CD4-positive, CD25-positive, alpha-beta regulatory T cell (primary cell): ENCODE measurements at regions not wholly inside any gene's neighbourhood (a gene's known extent, or its start where the extent isn't known, plus 50 kb on each side); places are given as distances from the start of the nearest gene placed in this dataset.

Source experiments
- ATAC-seq, 2 donors: fragments of 150-1000 bp; cut with Tn5 transposase; one replicate each; pipeline ENCODE4 v1.10.0; 2021; ENCODE audit warnings: low read depth in 2 of 2, moderate number of reproducible peaks in 2 of 2, moderate library complexity in 1 of 2
- DNase-seq, 3 donors: peaks; one replicate each; pipeline versions ENCODE4 v3.0.0 to v3.0.0-alpha.2; 2012 to 2022; ENCODE audit warnings: mixed read lengths in 1 of 3
- H3K27ac ChIP-seq: one replicate; pipeline ENCODE4 v1.7.0; 2013; ENCODE audit warnings: mild to moderate bottlenecking, low read length; ENCODE audit not compliant: insufficient read depth, poor library complexity, severe bottlenecking
- H3K27me3 ChIP-seq: one replicate; pipeline ENCODE4 v1.7.0; 2013; ENCODE audit warnings: low read length; ENCODE audit not compliant: control insufficient read depth, insufficient read depth
- H3K36me3 ChIP-seq: one replicate; pipeline ENCODE4 v1.7.0; 2013; ENCODE audit warnings: mild to moderate bottlenecking, low read length, moderate library complexity; ENCODE audit not compliant: control insufficient read depth, insufficient read depth
- H3K4me1 ChIP-seq: 2 replicates; pipeline ENCODE4 v1.7.0; 2013; ENCODE audit warnings: mild to moderate bottlenecking, low read length; ENCODE audit not compliant: insufficient read depth, control insufficient read depth, poor library complexity, severe bottlenecking
- H3K4me3 ChIP-seq: one replicate; pipeline ENCODE4 v1.7.0; 2013; ENCODE audit warnings: low read depth, mild to moderate bottlenecking, low read length, moderate library complexity
- H3K9me3 ChIP-seq, 2 experiments: 1 replicate in 1 of 2; 2 replicates in 1 of 2; pipeline ENCODE4 v1.7.0; 2013; ENCODE audit warnings: low read length in 2 of 2, mild to moderate bottlenecking in 1 of 2, moderate library complexity in 1 of 2; ENCODE audit not compliant: control insufficient read depth in 2 of 2
- H3K27ac Mint-ChIP-seq, 3 donors: one replicate each; pipeline ENCODE4 v1.8.0; 2020 to 2022; ENCODE audit warnings: mild to moderate bottlenecking in 3 of 3, mixed read lengths in 3 of 3, moderate library complexity in 2 of 3
- H3K27me3 Mint-ChIP-seq: one replicate; pipeline ENCODE4 v1.8.0; 2022; ENCODE audit warnings: mild to moderate bottlenecking, mixed read lengths
- H3K36me3 Mint-ChIP-seq: one replicate; pipeline ENCODE4 v1.8.0; 2020; ENCODE audit warnings: mixed read lengths
- H3K4me1 Mint-ChIP-seq, 4 donors: one replicate each; pipeline ENCODE4 v1.8.0; 2020 to 2022; ENCODE audit warnings: mixed read lengths in 4 of 4, mild to moderate bottlenecking in 1 of 4
- H3K4me3 Mint-ChIP-seq, 4 donors: one replicate each; pipeline ENCODE4 v1.8.0; 2020 to 2022; ENCODE audit warnings: mild to moderate bottlenecking in 4 of 4, mixed read lengths in 4 of 4, moderate library complexity in 3 of 4
- H3K9me3 Mint-ChIP-seq, 7 donors: one replicate each; pipeline ENCODE4 v1.8.0; 2020 to 2022; ENCODE audit warnings: mixed read lengths in 7 of 7, mild to moderate bottlenecking in 3 of 7, moderate library complexity in 2 of 7

DNA sequence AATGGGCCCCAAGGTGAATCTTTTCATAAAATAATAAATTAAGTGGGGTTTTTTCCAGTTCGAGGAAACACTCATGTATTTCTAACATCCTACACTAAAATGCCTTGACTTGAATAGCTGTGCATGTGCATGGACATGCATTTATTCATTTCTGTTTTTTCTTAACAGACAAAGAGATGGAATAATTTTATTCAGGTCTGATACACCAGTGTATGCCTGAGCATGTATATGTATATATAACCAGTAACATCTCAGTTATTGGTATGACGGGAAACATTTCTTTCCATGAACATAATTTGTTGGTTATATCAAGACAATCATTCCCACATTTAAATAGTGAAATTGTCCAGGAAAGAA lies 468.7 kb upstream of the TNP1 start:
- Mint-ChIP-seq H3K9me3 (peaks cover 0 to 6% (median 2%) of the 10 kb centered on the region in 7 donors), H3K4me1 (no peaks in the 10 kb centered on the region), H3K4me3 (no peak overlapping the region), H3K36me3 (peaks cover 10% of the 10 kb centered on the region), H3K27ac (no peak overlapping the region), H3K27me3 (no peaks in the 10 kb centered on the region)
- H3K27me3 ChIP-seq: no peaks in the 10 kb centered on the region
- H3K9me3 ChIP-seq: no peaks in the 10 kb centered on the region
- H3K4me1 ChIP-seq: no peaks in the 10 kb centered on the region
- H3K36me3 ChIP-seq: no peaks in the 10 kb centered on the region
- no peak for ATAC-seq
- H3K4me3 ChIP-seq: no peak overlapping the region
- H3K27ac ChIP-seq: no peak overlapping the region
- DNase-seq: no peak

GRCh38 chr2:217327953-217328621 lies 468.2 kb upstream of the TNP1 start:
- Mint-ChIP-seq H3K9me3 (peaks cover 0 to 6% (median 2%) of the 10 kb centered on the region in 7 donors), H3K4me3 (no peak overlapping the region), H3K27ac (no peak overlapping the region), H3K27me3 (no peaks in the 10 kb centered on the region), H3K36me3 (peaks cover 10% of the 10 kb centered on the region), H3K4me1 (no peaks in the 10 kb centered on the region)
- DNase-seq (no peak), ATAC-seq (no peak)
- H3K4me3 ChIP-seq: no peak overlapping the region
- H3K27me3 ChIP-seq: no peaks in the 10 kb centered on the region
- no peaks in the 10 kb centered on the region for H3K4me1 ChIP-seq
- no peaks in the 10 kb centered on the region for H3K36me3 ChIP-seq
- H3K27ac ChIP-seq: no peak overlapping the region
- no peaks in the 10 kb centered on the region for H3K9me3 ChIP-seq

DNA sequence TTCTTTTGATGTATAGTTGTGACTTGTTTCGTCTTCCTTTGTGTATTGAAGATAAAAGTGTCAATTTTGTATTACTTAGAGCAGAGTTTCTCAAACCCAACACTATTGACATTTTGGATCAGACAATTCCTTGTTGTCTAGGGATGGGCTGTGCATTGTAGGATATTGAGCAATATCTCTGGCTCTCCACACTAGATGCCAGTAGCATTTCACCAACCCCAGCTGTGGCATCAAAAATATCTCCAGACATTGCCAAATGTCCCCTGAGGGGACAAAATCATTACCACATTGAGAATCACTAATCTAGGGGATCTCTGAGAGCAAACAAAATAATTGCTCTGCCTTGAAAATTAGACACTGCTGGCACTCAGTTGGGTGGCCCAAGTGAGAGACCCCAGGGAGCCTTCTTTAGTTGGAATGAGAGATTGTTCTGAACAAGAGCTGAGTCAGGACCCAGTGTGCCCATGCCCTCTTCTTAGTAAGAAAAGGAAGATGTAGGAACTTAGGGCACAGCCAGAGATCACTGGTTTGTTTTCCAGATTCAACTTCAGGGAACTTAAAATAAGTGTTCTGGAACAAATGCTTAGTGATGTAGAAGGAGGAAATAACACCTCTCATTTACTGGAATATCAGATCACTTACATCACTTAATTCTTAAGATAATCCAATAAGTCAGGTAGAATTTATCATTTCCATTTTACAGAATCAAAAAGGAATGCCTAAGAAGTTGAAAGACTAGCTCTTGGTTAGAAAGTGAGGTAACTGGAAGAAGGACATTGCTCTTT lies 466.6 kb upstream of the TNP1 start:
- Histone ChIP-seq H3K36me3 (no peaks in the 10 kb centered on the region), H3K27me3 (no peaks in the 10 kb centered on the region), H3K4me3 (no peak overlapping the region), H3K9me3 (no peaks in the 10 kb centered on the region), H3K4me1 (no peaks in the 10 kb centered on the region), H3K27ac (no peak overlapping the region)
- Mint-ChIP-seq H3K9me3 (peaks cover 0 to 6% (median 2%) of the 10 kb centered on the region in 7 donors), H3K27me3 (no peaks in the 10 kb centered on the region), H3K36me3 (peaks cover 10% of the 10 kb centered on the region), H3K4me1 (no peaks in the 10 kb centered on the region), H3K4me3 (no peak overlapping the region), H3K27ac (no peak overlapping the region)
- no peak for DNase-seq
- ATAC-seq: no peak

- H3K27ac ChIP-seq: no peak overlapping the region
- no peaks in the 10 kb centered on the region for H3K4me1 ChIP-seq
- DNase-seq: no peak
- H3K9me3 ChIP-seq: no peaks in the 10 kb centered on the region
- H3K36me3 ChIP-seq: no peaks in the 10 kb centered on the region
- Mint-ChIP-seq H3K9me3 (peaks cover 0 to 6% (median 2%) of the 10 kb centered on the region in 7 donors), H3K27ac (no peak overlapping the region), H3K36me3 (peaks cover 10% of the 10 kb centered on the region), H3K4me1 (no peaks in the 10 kb centered on the region), H3K4me3 (peak overlapping the region in 1 of 4 donors; percentile 62), H3K27me3 (no peaks in the 10 kb centered on the region)
- no peaks in the 10 kb centered on the region for H3K27me3 ChIP-seq
- no peak for ATAC-seq
- no peak overlapping the region for H3K4me3 ChIP-seq
These were observed 466.0 kb upstream of the TNP1 start for GRCh38 chr2:217325816-217326215.

DNA sequence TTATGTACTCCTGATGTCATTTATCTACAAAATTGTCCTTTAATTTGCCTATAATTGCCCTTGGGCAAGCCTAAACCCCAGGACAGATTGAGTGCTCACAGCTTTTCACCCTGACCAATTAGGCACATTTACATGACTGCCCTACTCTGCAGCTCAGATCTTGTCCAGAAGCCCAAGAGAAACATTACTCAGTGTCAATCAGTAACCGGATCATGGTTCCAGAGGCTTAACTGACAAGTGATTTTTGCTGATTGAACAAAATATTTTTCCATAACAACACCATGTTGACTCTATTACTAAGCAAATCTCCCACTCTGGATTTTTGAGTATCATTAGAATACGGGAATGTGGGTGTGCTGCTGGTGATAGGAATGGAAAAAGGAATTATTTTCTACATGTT lies 465.4 kb upstream of the TNP1 start:
- H3K9me3 ChIP-seq: no peaks in the 10 kb centered on the region
- ATAC-seq: no peak
- no peak for DNase-seq
- Mint-ChIP-seq H3K36me3 (peaks cover 10% of the 10 kb centered on the region), H3K4me1 (no peaks in the 10 kb centered on the region), H3K4me3 (peak overlapping the region in 1 of 4 donors; percentile 62), H3K9me3 (peaks cover 0 to 6% (median 2%) of the 10 kb centered on the region in 7 donors), H3K27me3 (no peaks in the 10 kb centered on the region), H3K27ac (no peak overlapping the region)
- no peaks in the 10 kb centered on the region for H3K27me3 ChIP-seq
- H3K4me1 ChIP-seq: no peaks in the 10 kb centered on the region
- no peaks in the 10 kb centered on the region for H3K36me3 ChIP-seq
- H3K4me3 ChIP-seq: no peak overlapping the region
- no peak overlapping the region for H3K27ac ChIP-seq

GRCh38 chr2:217316743-217317142 lies 456.9 kb upstream of the TNP1 start:
- DNase-seq (no peak), ATAC-seq (no peak)
- no peaks in the 10 kb centered on the region for H3K9me3 ChIP-seq
- no peak overlapping the region for H3K27ac ChIP-seq
- peaks cover 0 to 5% (median 4%) of the 10 kb centered on the region in 4 donors for H3K4me1 Mint-ChIP-seq
- H3K27me3 Mint-ChIP-seq: no peaks in the 10 kb centered on the region
- H3K9me3 Mint-ChIP-seq: peaks cover 0 to 4% (median 0%) of the 10 kb centered on the region in 7 donors
- H3K27me3 ChIP-seq: no peaks in the 10 kb centered on the region
- no peak overlapping the region for H3K4me3 ChIP-seq
- no peaks in the 10 kb centered on the region for H3K36me3 Mint-ChIP-seq
- peak overlapping the region in 1 of 3 donors; percentile 42 for H3K27ac Mint-ChIP-seq
- no peaks in the 10 kb centered on the region for H3K4me1 ChIP-seq
- no peaks in the 10 kb centered on the region for H3K36me3 ChIP-seq
- H3K4me3 Mint-ChIP-seq: no peak overlapping the region

GRCh38 chr2:217314021-217314460 lies 454.2 kb upstream of the TNP1 start:
- H3K9me3 Mint-ChIP-seq: peaks cover 0 to 4% (median 0%) of the 10 kb centered on the region in 7 donors
- H3K4me1 ChIP-seq: no peaks in the 10 kb centered on the region
- DNase-seq (no peak), ATAC-seq (no peak)
- no peak overlapping the region for H3K27ac ChIP-seq
- H3K27ac Mint-ChIP-seq: no peak overlapping the region
- H3K4me3 Mint-ChIP-seq: no peak overlapping the region
- H3K36me3 ChIP-seq: no peaks in the 10 kb centered on the region
- H3K27me3 ChIP-seq: no peaks in the 10 kb centered on the region
- H3K4me1 Mint-ChIP-seq: peaks cover 0 to 5% (median 4%) of the 10 kb centered on the region in 4 donors
- H3K4me3 ChIP-seq: no peak overlapping the region
- H3K36me3 Mint-ChIP-seq: no peaks in the 10 kb centered on the region
- no peaks in the 10 kb centered on the region for H3K9me3 ChIP-seq
- H3K27me3 Mint-ChIP-seq: no peaks in the 10 kb centered on the region
